OCI-LY1 (cell line): ENCODE measurements at regions not wholly inside any gene's neighbourhood (a gene's known extent, or its start where the extent isn't known, plus 50 kb on each side); places are given as distances from the start of the nearest gene placed in this dataset.

Experiments
- H2AFZ ChIP-seq: fragments of 200-600 bp; sonication (generic), shearing (Covaris generic); 2 replicates; pipeline ENCODE4 v1.6.0; 2014; ENCODE audit warnings: antibody characterized with exemption, mild to moderate bottlenecking, low read length
- H3F3A ChIP-seq: fragments of 200-600 bp; sonication (generic), shearing (Covaris generic); 2 replicates; pipeline ENCODE4 v1.6.0; 2014; ENCODE audit warnings: mild to moderate bottlenecking, antibody characterized with exemption, low read length, moderate library complexity; ENCODE audit not compliant: insufficient read depth
- H3K27ac ChIP-seq: fragments of 200-600 bp; sonication (generic); 2 replicates; pipeline ENCODE4 v1.5.1; 2014; ENCODE audit warnings: low read length, mixed run types, mild to moderate bottlenecking, low read depth; ENCODE audit not compliant: poor library complexity, severe bottlenecking
- H3K27me3 ChIP-seq: fragments of 200-600 bp; sonication (generic); 2 replicates; pipeline ENCODE4 v1.6.0; 2014; ENCODE audit warnings: antibody characterized with exemption, mild to moderate bottlenecking, low read length, moderate library complexity; ENCODE audit not compliant: insufficient read depth
- H3K36me3 ChIP-seq: fragments of 200-600 bp; sonication (generic); 2 replicates; pipeline ENCODE4 v1.6.1; 2014; ENCODE audit warnings: mild to moderate bottlenecking, antibody characterized with exemption, low read length, moderate library complexity, mixed read lengths; ENCODE audit not compliant: insufficient read depth
- H3K4me1 ChIP-seq: fragments of 200-600 bp; sonication (generic); 2 replicates; pipeline ENCODE4 v1.5.1; 2014; ENCODE audit warnings: mild to moderate bottlenecking, low read length, moderate library complexity; ENCODE audit not compliant: insufficient read depth, severe bottlenecking
- H3K4me2 ChIP-seq: fragments of 200-600 bp; sonication (generic), shearing (Covaris generic); 2 replicates; pipeline ENCODE4 v1.6.1; 2014; ENCODE audit warnings: low read length
- H3K4me3 ChIP-seq: fragments of 200-600 bp; sonication (generic); 2 replicates; pipeline ENCODE4 v1.5.1; 2014; ENCODE audit warnings: low read length, low read depth, mild to moderate bottlenecking, mixed read lengths; ENCODE audit not compliant: poor library complexity, severe bottlenecking
- H3K79me2 ChIP-seq: fragments of 200-600 bp; shearing (Covaris generic); 2 replicates; pipeline ENCODE4 v1.6.1; 2016; ENCODE audit warnings: mixed run types, low read length, mixed read lengths; ENCODE audit not compliant: insufficient read depth
- H3K9ac ChIP-seq: fragments of 200-600 bp; sonication (generic), shearing (Covaris generic); 2 replicates; pipeline ENCODE4 v1.6.1; 2014; ENCODE audit warnings: mild to moderate bottlenecking, low read length, mixed read lengths
- H3K9me2 ChIP-seq: fragments of 200-600 bp; sonication (generic), shearing (Covaris generic); 2 replicates; pipeline ENCODE4 v1.6.1; 2014; ENCODE audit warnings: low read depth, mild to moderate bottlenecking, low read length, mixed read lengths
- H3K9me3 ChIP-seq: fragments of 200-600 bp; shearing (Covaris generic); 2 replicates; pipeline ENCODE4 v1.6.1; 2014; ENCODE audit warnings: low read length, mixed read lengths
- H4K20me1 ChIP-seq: fragments of 200-600 bp; sonication (generic), shearing (Covaris generic); 2 replicates; pipeline ENCODE4 v1.6.0; 2016; ENCODE audit warnings: mild to moderate bottlenecking, low read length; ENCODE audit not compliant: insufficient read depth
- CTCF ChIP-seq: fragments of 200-600 bp; sonication (generic), shearing (Covaris generic); IDR thresholded peaks from 2 replicates; pipeline ENCODE4 v1.5.1; 2017; ENCODE audit warnings: mild to moderate bottlenecking, antibody characterized with exemption, low read length, moderate library complexity, mixed read lengths
- EZH2 ChIP-seq: fragments of 200-600 bp; sonication (generic), shearing (Covaris generic); IDR thresholded peaks from 2 replicates; pipeline ENCODE4 v1.8.0; 2017; ENCODE audit warnings: borderline replicate concordance, mixed run types, mild to moderate bottlenecking, antibody characterized with exemption, low read length, moderate library complexity, mixed read lengths

- no peaks in the 10 kb centered on the region for H4K20me1 ChIP-seq
- no peaks in the 10 kb centered on the region for H3F3A ChIP-seq
- no peak overlapping the region for H2AFZ ChIP-seq
- H3K4me2 ChIP-seq: no peak overlapping the region
- TF ChIP-seq CTCF (no peak), EZH2 (no peak)
- H3K9me3 ChIP-seq: no peaks in the 10 kb centered on the region
- no peak overlapping the region for H3K27ac ChIP-seq
- H3K9me2 ChIP-seq: no peaks in the 10 kb centered on the region
- H3K4me3 ChIP-seq: no peak overlapping the region
- H3K79me2 ChIP-seq: no peaks in the 10 kb centered on the region
- no peaks in the 10 kb centered on the region for H3K27me3 ChIP-seq
- H3K4me1 ChIP-seq: no peaks in the 10 kb centered on the region
- no peaks in the 10 kb centered on the region for H3K36me3 ChIP-seq
- H3K9ac ChIP-seq: no peak overlapping the region
Observed at GRCh38 chr11:121895919-121896318, 220.1 kb downstream of the BLID start.

- H3K36me3 ChIP-seq: no peaks in the 10 kb centered on the region
- no peak for TF ChIP-seq CTCF
- TF ChIP-seq EZH2: no peak
- H3K9ac ChIP-seq: no peak overlapping the region
- H3K9me2 ChIP-seq: no peaks in the 10 kb centered on the region
- H3K9me3 ChIP-seq: no peaks in the 10 kb centered on the region
- no peaks in the 10 kb centered on the region for H3K4me1 ChIP-seq
- no peaks in the 10 kb centered on the region for H3F3A ChIP-seq
- no peak overlapping the region for H3K27ac ChIP-seq
- H3K4me2 ChIP-seq: no peak overlapping the region
- no peak overlapping the region for H2AFZ ChIP-seq
- H3K4me3 ChIP-seq: no peak overlapping the region
- H4K20me1 ChIP-seq: no peaks in the 10 kb centered on the region
- no peaks in the 10 kb centered on the region for H3K79me2 ChIP-seq
- no peaks in the 10 kb centered on the region for H3K27me3 ChIP-seq
Observed at GRCh38 chr11:121894581-121894980, 221.4 kb downstream of the BLID start.

GRCh38 chr11:121892863-121893262 is 223.2 kb downstream of the BLID start:
- H3K9me3 ChIP-seq: no peaks in the 10 kb centered on the region
- no peak for TF ChIP-seq EZH2
- no peak for TF ChIP-seq CTCF
- H3K79me2 ChIP-seq: no peaks in the 10 kb centered on the region
- no peaks in the 10 kb centered on the region for H3K27me3 ChIP-seq
- H3K27ac ChIP-seq: no peak overlapping the region
- H3K9ac ChIP-seq: no peak overlapping the region
- no peaks in the 10 kb centered on the region for H4K20me1 ChIP-seq
- no peaks in the 10 kb centered on the region for H3K36me3 ChIP-seq
- H2AFZ ChIP-seq: no peak overlapping the region
- H3K9me2 ChIP-seq: no peaks in the 10 kb centered on the region
- H3K4me2 ChIP-seq: no peak overlapping the region
- no peak overlapping the region for H3K4me3 ChIP-seq
- H3K4me1 ChIP-seq: no peaks in the 10 kb centered on the region
- no peaks in the 10 kb centered on the region for H3F3A ChIP-seq
